Medulla oblongata (tissue), 1 donor: ENCODE measurements at regions not wholly inside any gene's neighbourhood (a gene's known extent, or its start where the extent isn't known, plus 50 kb on each side); places are given as distances from the start of the nearest gene placed in this dataset.
"Not testable (repeated sequence)": the region's sequence is repeated elsewhere in the genome, so short reads cannot be mapped to it uniquely, and the experiment has no call there.

ENCODE experiments used
- DNase-seq: peaks from one replicate; pipeline ENCODE4 v3.0.0-alpha.2; 2015; ENCODE audit errors: extremely low spot score

DNA sequence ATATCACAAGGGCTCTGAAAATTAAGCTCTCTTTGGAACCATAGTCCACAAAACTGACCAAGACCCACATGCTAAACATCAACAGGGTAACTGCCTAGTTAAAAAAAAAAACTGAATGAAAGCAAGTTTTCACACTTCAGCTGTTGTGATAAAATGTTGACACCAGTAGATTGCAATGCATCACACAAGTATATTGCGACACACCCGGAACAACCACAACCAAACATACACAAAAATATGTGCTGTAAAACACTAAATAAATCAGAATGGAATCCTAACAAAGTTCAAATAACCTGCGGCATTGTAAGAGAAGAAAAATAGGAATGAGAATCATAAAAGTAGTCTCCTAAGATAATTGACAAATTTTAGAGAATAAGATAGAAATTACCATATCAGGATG, 710.3 kb downstream of the AACS start:
- no peak for DNase-seq

DNA sequence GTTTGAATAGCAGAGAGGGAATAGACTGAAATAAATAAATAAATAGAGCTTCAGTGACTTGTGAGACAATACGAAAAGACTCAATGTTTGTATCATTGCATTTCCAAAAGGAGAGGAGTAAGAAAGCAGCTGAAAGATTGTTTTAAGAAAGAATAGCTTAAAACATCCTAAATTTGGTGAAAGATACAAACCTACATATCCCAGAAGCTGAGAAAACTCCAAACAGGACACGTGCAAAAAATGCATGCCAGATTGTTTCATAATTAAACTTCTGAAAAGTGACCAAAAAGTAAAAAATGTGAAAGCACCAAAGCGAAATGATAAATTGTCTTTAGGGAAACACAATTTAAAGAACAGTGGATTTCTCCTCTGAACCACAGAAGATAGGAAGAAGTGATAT, 711.0 kb downstream of the AACS start:
- DNase-seq: no peak

DNA sequence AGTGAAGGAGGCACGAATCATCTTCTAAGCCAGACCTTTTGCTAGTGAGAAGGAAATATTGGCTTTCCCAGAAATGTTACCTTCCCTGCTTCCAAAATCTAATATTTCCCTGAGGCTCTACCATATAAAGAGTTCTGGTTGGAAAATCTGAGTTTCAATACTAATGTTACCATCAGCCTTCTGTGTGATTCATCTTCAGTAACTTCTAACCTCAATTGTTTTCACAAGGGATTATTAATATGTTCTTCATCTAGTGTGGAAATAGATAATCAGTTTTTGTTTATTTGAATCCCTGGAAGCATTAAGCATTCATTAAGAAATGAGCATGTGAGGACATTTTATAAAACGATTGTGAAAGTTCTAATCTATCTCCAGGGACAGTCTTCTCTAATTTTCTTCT, 720.9 kb downstream of the AACS start:
- no peak for DNase-seq

DNA sequence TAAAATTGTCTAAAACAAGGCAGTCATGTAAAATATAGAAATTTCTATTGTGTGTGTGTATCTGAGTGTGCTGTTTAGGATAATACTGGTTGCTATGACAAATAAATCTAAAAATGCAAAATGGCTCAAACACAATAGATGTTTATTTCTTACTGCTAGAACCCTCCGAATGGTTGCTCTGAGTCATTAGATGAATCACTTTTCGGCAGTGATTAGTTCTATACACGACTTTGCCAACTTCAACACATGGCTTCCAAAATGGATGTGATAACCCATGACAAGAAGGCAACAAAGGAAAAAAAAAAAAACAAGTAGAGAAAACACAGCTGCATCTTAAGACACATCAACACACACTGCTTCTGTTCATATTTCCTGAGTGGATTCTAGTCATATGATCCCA, 729.2 kb downstream of the AACS start:
- no peak for DNase-seq

DNA sequence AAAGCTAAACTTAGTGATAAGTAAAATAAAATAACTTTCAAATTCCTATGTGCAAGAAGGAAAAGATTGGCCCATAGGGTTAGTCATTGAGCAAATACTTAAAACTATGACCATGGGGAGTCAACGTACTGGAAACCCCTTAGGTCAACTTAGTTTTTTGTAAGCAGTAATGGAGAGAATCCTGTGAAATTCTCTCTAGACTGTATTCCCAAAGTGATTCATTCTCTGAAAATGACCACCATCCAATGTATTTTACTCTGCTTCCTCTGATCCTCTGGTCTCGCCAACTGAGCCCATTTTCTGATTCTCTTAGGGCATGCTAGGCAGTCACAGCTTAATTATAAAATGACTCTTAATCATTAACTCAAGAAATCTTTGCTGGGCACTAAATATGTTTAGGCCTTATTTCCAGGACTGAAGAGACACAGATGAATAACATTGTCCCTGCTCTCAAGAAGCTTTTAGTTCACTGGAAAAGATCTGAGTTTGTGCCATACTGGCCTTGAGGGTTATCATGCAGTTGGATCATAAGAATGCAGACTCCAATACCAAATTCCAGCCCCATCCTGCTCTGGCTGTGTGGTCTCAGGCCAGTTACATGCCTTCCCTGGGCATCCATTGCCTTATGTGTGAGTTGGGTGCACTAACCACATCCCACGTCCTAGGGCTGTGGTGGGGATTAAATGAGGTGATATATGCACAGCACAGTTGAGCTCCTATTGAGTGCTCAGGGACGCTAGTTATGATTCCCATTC, 732.4 kb downstream of the AACS start:
- DNase-seq: no peak

DNA sequence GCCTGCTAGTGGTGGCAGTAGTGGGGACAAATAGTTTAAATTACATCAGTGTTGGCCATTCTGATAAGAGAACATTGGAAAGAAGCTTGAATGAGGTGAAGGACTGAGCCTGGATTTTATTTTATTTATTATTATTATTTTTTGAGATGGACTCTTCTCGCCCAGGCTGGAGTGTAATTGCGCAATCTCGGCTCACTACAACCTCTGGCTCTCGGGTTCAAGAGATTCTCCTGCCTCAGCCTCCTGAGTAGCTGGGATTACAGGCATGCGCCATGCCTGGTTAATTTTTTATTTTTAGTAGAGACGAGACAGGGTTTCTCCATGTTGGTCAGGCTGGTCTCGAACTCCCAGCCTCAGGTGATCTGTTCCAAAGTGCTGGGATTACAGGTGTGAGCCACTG, 739.4 kb downstream of the AACS start:
- no peak for DNase-seq

DNA sequence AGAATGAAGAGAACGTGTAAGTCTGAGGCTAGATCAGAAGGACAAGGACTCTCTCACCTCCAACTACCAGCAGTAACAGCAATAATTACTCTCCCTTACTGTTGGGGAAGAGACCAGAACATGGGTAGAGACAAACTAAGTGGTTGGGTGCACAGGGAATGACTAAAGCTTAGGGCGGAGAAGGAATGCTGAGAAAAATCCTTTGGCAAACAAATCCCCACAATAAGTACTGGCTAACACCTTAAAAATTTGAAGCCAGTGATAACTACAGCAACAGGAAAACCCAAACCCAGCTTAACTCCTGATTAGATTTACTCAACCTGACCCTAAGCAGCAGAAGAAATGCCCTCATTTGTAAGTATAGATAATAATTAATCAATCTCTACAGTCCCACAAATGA, 759.0 kb downstream of the AACS start:
- DNase-seq: no peak

DNA sequence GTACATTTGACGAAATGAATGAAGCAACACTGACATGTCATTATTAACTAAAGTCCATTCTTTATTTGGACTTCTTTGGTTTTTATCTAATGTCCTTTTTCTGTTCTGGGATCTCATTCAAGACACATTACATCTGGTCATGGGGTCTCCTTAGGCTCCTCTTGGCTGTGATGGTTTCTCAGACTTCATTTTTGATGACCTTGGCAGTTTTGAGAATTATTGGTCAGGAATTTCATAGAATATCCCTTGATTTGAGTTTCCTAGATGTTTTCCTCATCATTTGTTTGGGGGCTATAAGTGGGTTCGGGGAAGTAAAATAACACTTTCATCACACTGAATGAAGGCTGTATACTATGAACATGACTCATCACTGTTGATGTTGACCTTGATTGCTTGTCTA, 770.6 kb downstream of the AACS start:
- no peak for DNase-seq

DNA sequence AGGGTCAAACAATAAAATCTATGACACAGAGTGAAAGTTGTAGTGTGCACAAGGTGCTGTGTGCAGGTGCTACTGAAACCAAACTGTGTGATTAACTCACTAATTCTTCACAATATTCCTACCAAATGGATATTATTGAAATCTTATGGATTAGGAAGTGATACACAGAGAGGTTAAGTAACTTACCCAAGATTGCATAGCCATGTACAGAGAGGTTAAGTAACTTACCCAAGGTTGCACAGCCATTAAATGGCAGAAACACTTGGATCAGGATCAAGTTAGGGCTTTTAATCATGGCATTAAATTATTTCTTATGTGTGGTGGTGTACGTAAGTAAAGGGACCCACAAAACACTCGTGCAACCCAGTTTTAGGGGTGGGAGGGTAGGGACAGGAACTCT, 771.4 kb downstream of the AACS start:
- no peak for DNase-seq

DNA sequence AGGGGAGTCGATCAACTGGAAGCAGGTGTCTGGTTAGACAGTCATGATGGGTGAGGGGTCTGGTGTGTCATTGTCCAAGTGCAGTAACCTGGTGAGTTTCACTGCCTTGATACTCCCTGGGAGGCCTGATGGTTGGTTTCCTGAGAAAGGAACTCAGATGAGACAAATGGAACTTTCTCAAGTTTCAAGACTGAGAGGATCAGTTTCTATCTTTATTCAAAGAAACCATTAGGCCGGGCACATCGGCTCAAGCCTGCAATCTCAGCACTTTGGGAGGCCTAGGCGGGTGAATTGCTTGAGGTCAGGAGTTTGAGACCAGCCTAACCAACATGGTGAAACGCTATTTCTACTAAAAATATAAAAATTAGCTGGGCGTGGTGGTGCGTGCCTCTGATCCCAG, 776.1 kb downstream of the AACS start:
- DNase-seq: no peak

DNA sequence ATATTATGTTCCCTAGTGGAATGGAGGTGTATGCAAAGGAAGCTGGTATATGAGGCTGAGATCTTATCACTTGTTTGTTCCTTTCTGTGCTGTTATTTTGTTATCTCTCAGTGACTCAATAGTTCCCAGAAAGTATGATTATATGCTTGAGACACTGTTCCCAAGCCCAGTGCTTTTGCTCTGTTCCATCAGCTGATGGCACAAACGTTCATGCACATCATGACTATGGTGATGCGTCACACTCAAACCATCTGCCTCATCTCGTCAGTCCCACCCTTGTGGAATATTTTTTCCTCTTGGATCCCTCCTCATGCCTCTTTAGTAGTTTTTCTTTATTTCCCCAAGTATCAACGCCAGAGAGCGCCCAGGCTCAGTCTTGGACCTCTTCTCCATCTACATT, 786.9 kb downstream of the AACS start:
- no peak for DNase-seq

DNA sequence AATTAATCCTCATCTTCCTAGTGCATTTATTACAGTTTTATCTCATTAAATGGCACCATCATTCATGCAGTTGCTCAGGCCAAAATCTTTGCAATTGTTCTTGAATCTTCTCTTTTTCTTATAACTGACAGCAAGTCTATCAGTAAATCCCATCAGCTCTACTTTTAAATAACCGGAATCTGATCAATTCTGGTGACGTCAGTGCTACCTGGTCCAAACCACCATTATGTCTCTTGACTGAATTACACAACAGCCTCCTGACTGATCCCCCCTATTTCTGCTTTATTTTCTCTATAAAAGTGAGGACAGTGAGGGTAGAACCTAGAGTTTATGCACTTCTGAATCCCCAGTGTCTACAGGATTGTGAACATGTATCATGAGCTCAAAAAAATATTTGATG, 787.4 kb downstream of the AACS start:
- no peak for DNase-seq

DNA sequence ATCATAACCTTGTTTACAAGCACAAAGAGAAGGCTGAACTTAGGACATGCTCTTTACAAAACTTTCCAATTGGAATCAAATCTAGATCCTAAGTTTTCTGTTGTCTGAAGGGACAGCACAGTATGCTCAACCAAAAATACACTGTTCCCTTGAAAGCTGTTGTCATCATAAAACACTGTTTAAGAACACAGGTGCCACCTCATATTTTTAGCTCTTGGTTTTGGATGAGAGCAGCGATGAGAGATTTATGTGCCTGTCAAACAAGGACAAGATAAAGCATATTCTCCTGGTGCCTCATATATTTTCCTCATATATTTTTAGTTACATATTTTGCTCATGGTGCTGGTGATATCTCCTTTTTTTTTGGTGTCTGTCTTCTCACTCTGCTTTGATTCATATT, 788.4 kb downstream of the AACS start:
- DNase-seq: no peak

DNA sequence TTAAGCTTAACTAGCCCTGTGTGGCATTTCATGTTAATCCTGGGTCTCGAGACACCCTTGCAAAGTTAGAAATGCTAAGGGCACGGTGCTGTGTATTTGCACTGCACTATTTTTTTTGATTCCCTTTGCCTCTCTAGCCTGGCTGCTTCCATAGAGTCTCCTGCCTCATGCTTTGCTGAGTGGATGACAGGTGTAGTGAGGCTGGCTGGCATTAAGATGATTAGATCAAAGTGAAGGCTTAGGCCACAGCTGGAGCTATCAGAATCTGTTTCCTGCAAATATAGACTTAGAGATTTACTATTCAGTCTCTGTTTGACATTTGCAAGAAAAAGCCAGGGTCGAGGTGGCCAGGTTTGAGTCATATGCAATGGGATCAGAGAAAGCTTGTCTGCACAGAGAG, 791.1 kb downstream of the AACS start:
- DNase-seq: no peak

DNA sequence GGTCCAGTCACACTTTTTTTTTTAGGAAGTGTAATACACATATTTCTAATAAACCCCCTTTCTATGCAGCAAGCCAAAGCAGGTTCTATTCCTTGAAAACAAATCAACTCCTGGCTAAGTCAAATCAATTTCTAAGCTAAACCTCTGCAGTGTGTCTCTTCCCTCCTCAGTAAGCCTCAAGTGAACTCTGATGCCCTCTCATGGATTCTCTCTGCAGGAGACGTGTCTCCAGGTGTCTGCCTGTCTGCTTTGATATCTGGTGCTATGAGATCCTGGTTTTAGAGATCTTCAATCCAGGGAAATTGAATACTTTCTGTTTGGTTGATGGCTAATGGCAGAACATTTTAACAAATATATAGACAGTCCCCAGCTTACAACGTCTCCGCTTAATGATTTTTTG, 791.7 kb downstream of the AACS start:
- DNase-seq: no peak

DNA sequence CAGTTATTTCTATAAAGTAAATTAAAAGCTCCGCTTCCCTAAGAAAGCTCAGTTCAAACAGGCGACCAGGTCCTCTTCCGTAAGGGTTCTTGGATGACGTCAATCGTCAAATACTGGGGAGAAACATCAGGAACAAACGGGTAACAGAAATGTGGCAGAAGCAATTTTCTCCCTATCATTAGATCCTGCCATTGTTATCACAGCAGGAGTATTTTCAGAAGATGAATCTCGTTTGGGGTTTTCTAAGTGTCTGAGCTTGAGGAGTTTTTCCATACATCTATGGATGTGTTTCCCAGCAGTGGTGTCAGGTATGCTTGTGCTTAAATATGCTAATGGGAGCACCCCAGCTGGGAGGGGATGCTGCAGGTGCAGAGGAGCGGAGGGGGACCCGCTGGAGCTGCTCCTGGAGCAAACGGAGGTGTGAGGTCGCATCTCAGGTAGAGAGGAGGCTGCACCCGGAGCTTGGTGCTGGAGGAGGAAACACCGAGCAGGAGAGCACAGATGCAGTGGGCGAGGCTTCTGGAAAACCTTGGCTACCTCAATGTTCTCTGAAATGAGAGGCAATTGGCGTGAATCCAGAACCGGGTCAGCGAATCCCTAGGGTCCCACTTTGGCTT, 795.5 kb downstream of the AACS start:
- no peak for DNase-seq

DNA sequence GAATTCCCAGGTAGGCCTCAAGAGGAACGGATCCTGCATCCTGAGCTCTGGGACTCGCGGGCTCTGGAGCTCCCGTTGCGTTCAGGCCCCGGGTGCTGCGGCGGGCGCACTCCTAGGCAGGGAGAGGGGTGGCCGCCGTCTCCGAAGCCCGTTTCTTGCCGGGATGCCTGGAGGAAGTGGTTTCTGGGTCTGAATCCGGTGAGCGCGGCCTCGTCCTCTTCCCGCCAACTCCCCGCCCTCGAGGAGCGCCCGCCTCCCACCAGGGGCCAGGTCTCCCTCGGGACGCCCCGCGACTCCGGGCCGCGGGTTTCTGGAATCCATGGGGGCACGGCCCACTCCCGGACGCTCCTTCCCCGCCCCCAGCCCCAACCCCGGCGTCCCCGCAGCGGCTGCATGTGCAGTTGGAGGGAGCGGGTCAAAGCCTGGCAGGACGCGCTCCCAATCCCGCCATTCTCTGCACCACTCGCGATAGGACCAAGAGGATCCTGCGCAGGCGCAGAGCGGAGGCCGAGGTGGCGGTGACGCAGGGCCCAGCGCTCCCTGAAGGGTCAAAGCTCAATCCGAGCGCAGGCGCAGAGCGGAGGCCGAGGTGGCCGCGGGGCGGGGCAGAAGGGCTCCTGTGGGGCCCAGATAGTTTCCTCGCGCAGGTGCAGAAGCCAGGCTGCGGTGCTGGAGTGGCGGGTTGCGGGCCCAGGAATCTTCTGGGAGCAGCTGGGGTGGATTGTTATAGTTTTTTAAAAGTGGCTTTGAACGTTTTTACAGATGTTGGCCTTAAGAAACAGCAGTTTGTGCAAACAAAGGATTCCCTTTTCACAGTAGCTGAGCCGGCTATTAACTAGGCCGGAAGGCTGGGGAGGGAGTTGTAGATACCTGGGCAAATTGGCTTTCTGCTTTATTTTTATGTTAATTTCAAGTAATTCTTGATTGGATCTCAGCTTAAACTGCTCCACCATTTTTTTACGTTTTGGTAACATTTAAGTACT, 796.4 kb downstream of the AACS start:
- peak; percentile 10 for DNase-seq

DNA sequence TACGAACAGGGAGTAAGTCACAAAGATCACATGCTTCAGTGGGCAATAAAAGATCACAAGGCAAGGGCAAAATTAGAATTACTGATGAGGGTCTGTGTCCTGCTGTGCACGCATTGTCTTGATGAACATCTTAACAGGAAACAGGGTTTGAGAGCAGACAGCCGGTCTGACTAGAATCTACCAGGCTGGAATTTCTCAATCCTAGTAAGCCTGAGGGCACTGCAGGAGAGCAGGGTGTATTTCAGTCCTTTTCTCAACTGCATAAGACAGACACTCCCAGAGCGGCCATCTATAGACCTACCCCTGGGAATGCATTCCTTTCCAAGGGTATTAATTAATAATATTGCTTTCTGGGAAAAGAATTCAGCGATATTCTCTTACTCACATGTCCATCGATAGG, 800.0 kb downstream of the AACS start:
- not testable (repeated sequence) for DNase-seq

DNA sequence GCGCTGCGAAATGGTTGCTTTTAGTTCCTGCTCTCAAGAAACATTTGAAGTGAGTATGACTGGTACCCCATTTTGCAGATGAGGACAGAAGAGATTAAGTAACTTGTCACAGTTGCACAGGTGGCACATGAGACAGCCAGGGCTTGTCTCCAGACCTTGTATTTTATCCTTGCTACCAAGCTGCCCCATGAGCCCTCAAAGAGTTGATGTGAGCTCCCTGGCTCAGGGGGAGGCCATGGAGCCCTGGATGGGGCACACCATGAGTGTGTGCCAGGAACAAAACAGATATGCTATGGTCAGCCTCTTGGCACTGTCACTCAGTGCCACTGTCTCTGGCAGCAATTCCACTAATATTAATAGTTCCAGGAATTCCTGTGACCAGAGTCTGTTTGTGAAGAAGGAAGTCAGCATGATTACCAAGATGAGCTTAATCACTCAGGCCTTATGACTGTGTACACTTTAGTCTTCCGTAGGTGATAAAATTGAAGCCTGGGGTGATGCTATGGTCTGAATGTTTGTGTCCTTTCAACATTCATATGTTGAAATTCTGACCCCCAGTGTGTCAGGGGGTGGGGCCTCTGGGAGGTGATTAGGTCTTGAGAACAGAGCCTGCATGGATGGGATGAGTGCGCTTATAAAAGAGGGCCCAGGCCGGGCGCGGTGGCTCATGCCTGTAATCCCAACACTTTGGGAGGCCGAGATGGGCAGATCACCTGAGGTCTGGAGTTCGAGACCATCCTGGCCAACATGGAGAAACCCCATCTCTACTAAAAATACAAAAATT, 806.8 kb downstream of the AACS start:
- DNase-seq: no peak

DNA sequence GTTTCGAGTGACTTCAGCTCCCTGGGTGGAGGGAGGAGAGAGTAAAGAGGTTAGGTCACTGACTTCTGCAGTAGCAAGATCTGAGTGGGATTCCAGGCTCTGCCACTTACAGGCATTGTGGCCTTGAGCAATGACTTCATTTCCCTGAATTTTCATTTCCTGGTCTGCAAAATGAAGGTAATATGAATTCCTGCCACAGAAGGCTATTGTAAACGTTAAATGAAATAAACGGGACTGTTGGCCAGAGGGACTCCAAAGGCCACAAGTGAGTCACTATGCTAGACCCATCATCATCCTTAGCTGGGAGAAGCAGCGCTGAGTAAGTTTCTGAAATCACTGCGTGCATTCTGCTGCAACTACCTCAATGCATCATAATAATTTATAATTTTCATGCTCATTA, 807.8 kb downstream of the AACS start:
- DNase-seq: no peak

DNA sequence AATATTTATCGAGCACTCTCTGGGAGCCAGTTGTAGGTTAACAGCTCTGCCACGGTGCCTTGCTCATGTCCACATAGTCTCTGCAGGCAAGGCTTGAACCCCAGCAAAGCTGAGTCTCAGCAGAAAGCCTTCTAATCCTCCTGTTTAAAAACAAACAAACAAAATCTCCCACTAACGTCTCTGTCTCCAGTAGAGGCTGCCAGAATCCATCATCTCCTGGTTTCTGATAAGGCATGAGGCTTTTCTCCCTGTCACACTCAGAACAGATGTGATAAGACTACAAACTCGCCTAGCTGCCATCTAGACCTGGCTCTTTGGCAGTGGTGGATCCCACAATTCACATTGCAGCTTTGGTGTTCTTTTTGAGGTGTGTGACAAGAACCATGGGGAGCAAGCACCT, 813.2 kb downstream of the AACS start:
- DNase-seq: no peak

DNA sequence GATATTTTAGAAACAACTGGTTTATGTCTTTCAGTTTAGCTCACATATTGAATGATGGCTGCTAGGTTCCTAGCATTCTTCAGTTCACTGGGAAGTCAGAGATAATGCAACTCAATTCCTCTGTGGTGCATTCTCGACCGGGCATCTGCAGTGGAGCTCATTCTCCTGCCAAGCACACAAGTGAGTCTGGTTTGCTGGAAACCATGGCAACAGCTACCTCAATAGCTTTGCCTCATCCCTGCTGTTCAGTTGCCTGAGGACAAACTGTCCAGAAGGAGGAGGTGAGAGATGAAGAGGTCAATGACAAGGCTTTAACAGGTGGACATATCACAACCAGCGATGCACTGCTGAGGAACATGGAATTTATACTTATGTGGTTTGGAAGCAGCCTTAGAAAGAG, 816.9 kb downstream of the AACS start:
- DNase-seq: peak; percentile 29
